ENCODE measurements at regions not wholly inside any gene's neighbourhood (a gene's known extent, or its start where the extent isn't known, plus 50 kb on each side); places are given as distances from the start of the nearest gene placed in this dataset.

GRCh38 chr1:65615859-65616258 is 176.8 kb upstream of the PDE4B start:
- TF ChIP-seq EZH2 (IDR thresholded peaks at IDR 0.05; ENCODE audit: low read length) (no peak), CTCF (optimal IDR thresholded peaks at IDR 0.05 in 1 of 3, IDR thresholded peaks at IDR 0.05 in 1 of 3, conservative IDR thresholded peaks at IDR 0.05 in 1 of 3; ENCODE audit: extremely low read depth in 1 of 3, insufficient read depth in 2 of 3, low read length in 3 of 3) (no peak)
